Karpas-422 (cell line): ENCODE measurements at regions not wholly inside any gene's neighbourhood (a gene's known extent, or its start where the extent isn't known, plus 50 kb on each side); places are given as distances from the start of the nearest gene placed in this dataset.

Experiments used
- DNase-seq: peaks from one replicate; pipeline ENCODE4 v3.0.0-alpha.2; 2015
- H2AFZ ChIP-seq: fragments of 200-600 bp; sonication (generic); 2 replicates; pipeline ENCODE4 v1.6.1; 2014; ENCODE audit warnings: antibody characterized with exemption, low read length, mixed read lengths
- H3K27ac ChIP-seq: fragments of 200-600 bp; sonication (generic); 2 replicates; pipeline ENCODE4 v1.5.1; 2014; ENCODE audit warnings: mild to moderate bottlenecking, low read length, moderate library complexity
- H3K27me3 ChIP-seq: fragments of 200-600 bp; sonication (generic); 2 replicates; pipeline ENCODE4 v1.6.1; 2014; ENCODE audit warnings: low read length, mixed read lengths
- H3K36me3 ChIP-seq: fragments of 200-600 bp; sonication (generic); 2 replicates; pipeline ENCODE4 v1.6.1; 2014; ENCODE audit warnings: low read length, mixed read lengths; ENCODE audit not compliant: insufficient read depth
- H3K4me1 ChIP-seq: fragments of 200-600 bp; sonication (generic); 2 replicates; pipeline ENCODE4 v1.6.1; 2014; ENCODE audit warnings: mild to moderate bottlenecking, low read length, mixed read lengths
- H3K4me2 ChIP-seq: fragments of 200-600 bp; sonication (generic); 2 replicates; pipeline ENCODE4 v1.6.1; 2014; ENCODE audit warnings: low read length, low read depth, mild to moderate bottlenecking; ENCODE audit not compliant: poor library complexity, severe bottlenecking
- H3K4me3 ChIP-seq: fragments of 200-600 bp; sonication (generic); 2 replicates; pipeline ENCODE4 v1.5.1; 2014; ENCODE audit warnings: mild to moderate bottlenecking, antibody characterized with exemption, low read length, mixed read lengths
- H3K79me2 ChIP-seq: fragments of 200-600 bp; sonication (generic); 2 replicates; pipeline ENCODE4 v1.6.1; 2014; ENCODE audit warnings: mild to moderate bottlenecking, low read length, mixed read lengths
- H3K9ac ChIP-seq: fragments of 200-600 bp; sonication (generic); 2 replicates; pipeline ENCODE4 v1.6.0; 2014; ENCODE audit warnings: low read length
- H3K9me2 ChIP-seq: fragments of 200-600 bp; sonication (generic), shearing (Covaris generic); replicated peaks from 2 replicates; pipeline ENCODE4 v1.6.0; 2014; ENCODE audit warnings: mild to moderate bottlenecking, low read length, moderate library complexity; ENCODE audit not compliant: insufficient read depth
- H3K9me3 ChIP-seq: fragments of 300-700, 200-600 bp; sonication (generic); 2 replicates; pipeline ENCODE4 v1.6.1; 2014; ENCODE audit warnings: low read length, mixed read lengths
- H4K20me1 ChIP-seq: fragments of 200-600 bp; sonication (generic); 2 replicates; pipeline ENCODE4 v1.6.1; 2014; ENCODE audit warnings: mild to moderate bottlenecking, antibody characterized with exemption, low read length, low read depth; ENCODE audit not compliant: insufficient read depth

- H3K27me3 ChIP-seq, result no peaks in the 10 kb centered on the region
- no peak for DNase-seq
- no peak overlapping the region for H3K4me2 ChIP-seq
- no peaks in the 10 kb centered on the region for H3K36me3 ChIP-seq
- no peak overlapping the region for H3K9ac ChIP-seq
- H3K4me3 ChIP-seq, result no peak overlapping the region
- no peaks in the 10 kb centered on the region for H4K20me1 ChIP-seq
- no peaks in the 10 kb centered on the region; the same call in 1 of the 2 replicates for H3K9me2 ChIP-seq
- no peaks in the 10 kb centered on the region for H3K4me1 ChIP-seq
- H3K79me2 ChIP-seq, result no peaks in the 10 kb centered on the region
- no peaks in the 10 kb centered on the region for H3K9me3 ChIP-seq
- no peak overlapping the region for H2AFZ ChIP-seq
- no peak overlapping the region for H3K27ac ChIP-seq
These were observed 333.7 kb upstream of the NBEA start for GRCh38 chr13:34608331-34608730.

DNA sequence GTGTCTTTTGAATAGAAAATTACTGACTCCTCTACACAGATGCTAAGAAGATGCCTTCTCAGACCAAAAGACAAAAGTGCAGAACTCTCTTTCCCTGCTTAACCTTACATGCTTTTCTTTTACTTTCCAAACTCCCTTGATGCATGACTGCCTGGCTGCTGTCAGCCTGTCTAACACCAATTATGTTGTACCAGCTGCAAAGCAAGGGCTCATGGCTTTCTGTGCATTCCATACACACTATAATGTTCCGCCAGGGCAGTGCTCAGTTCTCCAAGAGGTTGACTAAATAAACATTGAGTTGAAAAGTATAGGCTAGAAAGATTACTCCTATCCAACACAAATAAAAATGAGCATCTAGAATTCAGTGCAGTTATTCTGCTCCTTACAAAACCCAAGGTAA is 330.4 kb upstream of the NBEA start:
- H3K27ac ChIP-seq, result no peak overlapping the region
- no peaks in the 10 kb centered on the region for H3K9me3 ChIP-seq
- no peaks in the 10 kb centered on the region for H3K36me3 ChIP-seq
- H3K79me2 ChIP-seq, result no peaks in the 10 kb centered on the region
- no peaks in the 10 kb centered on the region for H3K27me3 ChIP-seq
- H3K9me2 ChIP-seq, result no peaks in the 10 kb centered on the region
- no peak overlapping the region for H3K4me2 ChIP-seq
- no peak overlapping the region for H3K9ac ChIP-seq
- no peak overlapping the region for H2AFZ ChIP-seq
- H4K20me1 ChIP-seq, result no peaks in the 10 kb centered on the region
- no peak overlapping the region for H3K4me3 ChIP-seq
- no peak for DNase-seq
- H3K4me1 ChIP-seq, result no peaks in the 10 kb centered on the region

DNA sequence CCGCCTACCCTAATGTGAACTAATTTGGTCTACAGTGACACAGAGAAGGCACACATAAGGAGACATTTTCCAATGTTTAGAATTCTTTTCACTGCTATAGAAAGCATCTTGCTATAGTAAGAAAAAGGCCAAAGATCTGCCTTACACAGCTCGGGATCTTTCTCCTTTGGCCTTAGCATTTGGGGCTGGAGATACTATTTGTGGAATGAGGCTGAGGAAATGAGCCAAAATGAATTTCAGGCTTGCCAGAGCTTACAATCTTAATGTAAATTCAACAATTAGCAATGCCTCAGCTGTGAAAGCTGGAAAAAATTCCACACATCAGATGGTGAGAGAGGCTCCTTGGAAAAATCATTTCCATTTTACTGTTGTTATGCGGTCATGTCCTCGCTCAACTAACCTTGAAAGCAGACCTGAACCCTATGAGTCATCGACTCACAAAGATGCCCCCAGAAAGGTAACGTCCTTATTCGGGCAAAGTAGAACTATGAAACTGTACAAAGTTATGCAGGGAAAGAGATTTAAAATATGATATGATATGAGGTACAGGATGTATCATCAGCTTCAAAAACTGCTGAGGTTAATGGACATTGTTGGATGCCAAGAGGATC is 324.5 kb upstream of the NBEA start:
- Histone ChIP-seq H3K4me2 (no peak overlapping the region), H3K9me3 (no peaks in the 10 kb centered on the region), H3K9me2 (no peaks in the 10 kb centered on the region), H3K36me3 (no peaks in the 10 kb centered on the region), H3K9ac (no peak overlapping the region), H3K4me3 (no peak overlapping the region), H2AFZ (no peak overlapping the region), H4K20me1 (no peaks in the 10 kb centered on the region), H3K27ac (no peak overlapping the region), H3K27me3 (no peaks in the 10 kb centered on the region), H3K4me1 (no peaks in the 10 kb centered on the region), H3K79me2 (no peaks in the 10 kb centered on the region)
- DNase-seq, result no peak

- Histone ChIP-seq H4K20me1 (no peaks in the 10 kb centered on the region), H3K9ac (no peak overlapping the region), H2AFZ (no peak overlapping the region), H3K4me2 (no peak overlapping the region), H3K9me3 (no peaks in the 10 kb centered on the region), H3K27ac (no peak overlapping the region), H3K27me3 (no peaks in the 10 kb centered on the region), H3K4me1 (no peaks in the 10 kb centered on the region), H3K4me3 (no peak overlapping the region), H3K79me2 (no peaks in the 10 kb centered on the region), H3K36me3 (no peaks in the 10 kb centered on the region), H3K9me2 (no peaks in the 10 kb centered on the region)
- no peak for DNase-seq
These were observed 323.4 kb upstream of the NBEA start for GRCh38 chr13:34618654-34619053.

GRCh38 chr13:34619326-34619725 is 322.7 kb upstream of the NBEA start:
- H3K27me3 ChIP-seq, result no peaks in the 10 kb centered on the region
- H3K9me2 ChIP-seq, result no peaks in the 10 kb centered on the region
- no peak overlapping the region for H3K27ac ChIP-seq
- H3K9me3 ChIP-seq, result no peaks in the 10 kb centered on the region
- H2AFZ ChIP-seq, result no peak overlapping the region
- H3K4me1 ChIP-seq, result no peaks in the 10 kb centered on the region
- H3K9ac ChIP-seq, result no peak overlapping the region
- H4K20me1 ChIP-seq, result no peaks in the 10 kb centered on the region
- H3K4me3 ChIP-seq, result no peak overlapping the region
- no peak overlapping the region for H3K4me2 ChIP-seq
- DNase-seq, result no peak
- H3K36me3 ChIP-seq, result no peaks in the 10 kb centered on the region
- no peaks in the 10 kb centered on the region for H3K79me2 ChIP-seq

DNA sequence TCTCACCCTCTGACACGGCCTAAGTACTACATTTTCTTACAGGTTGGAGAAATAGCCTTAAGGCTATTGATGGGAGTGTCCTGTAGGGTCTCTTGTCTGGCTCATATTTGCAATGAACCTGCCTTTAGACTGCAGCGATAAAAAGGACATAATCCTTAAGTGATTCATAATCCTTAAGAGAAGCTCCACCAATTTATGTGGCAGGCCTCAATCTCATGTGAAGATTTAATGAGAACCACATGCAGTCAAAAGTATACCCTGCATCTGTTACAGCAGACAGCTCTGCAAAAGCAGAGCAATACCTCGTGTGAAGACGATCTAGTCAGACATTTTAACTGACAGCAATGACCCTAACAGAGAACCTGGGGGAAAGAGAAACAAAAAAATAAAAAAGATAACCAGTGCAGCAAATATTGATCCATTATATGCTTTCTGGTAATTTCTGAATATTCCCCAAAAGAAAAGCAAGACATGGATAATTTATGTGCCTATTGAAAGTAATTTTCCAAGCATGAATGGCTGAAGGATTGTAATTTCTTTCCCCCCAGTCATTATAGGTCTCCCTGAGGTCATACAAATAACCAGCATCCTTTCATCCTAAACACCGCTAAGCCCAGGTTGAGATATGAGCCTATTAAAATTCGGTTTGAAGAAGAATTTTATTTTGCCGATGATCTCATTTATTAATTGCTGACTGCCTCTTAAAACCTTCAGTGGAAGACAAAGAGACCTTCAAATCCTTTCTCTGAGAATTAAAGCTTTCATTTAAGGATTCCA is 321.8 kb upstream of the NBEA start:
- H3K4me1 ChIP-seq, result no peaks in the 10 kb centered on the region
- H3K27ac ChIP-seq, result no peak overlapping the region
- H3K9me2 ChIP-seq, result no peaks in the 10 kb centered on the region
- no peak overlapping the region for H3K9ac ChIP-seq
- no peak overlapping the region for H2AFZ ChIP-seq
- no peaks in the 10 kb centered on the region for H3K9me3 ChIP-seq
- no peaks in the 10 kb centered on the region for H3K79me2 ChIP-seq
- no peaks in the 10 kb centered on the region for H3K36me3 ChIP-seq
- no peaks in the 10 kb centered on the region for H3K27me3 ChIP-seq
- H3K4me3 ChIP-seq, result no peak overlapping the region
- DNase-seq, result no peak
- no peak overlapping the region for H3K4me2 ChIP-seq
- H4K20me1 ChIP-seq, result no peaks in the 10 kb centered on the region

GRCh38 chr13:34620862-34621261 is 321.2 kb upstream of the NBEA start:
- no peaks in the 10 kb centered on the region for H3K27me3 ChIP-seq
- H3K9ac ChIP-seq, result no peak overlapping the region
- H3K4me3 ChIP-seq, result no peak overlapping the region
- no peaks in the 10 kb centered on the region for H4K20me1 ChIP-seq
- no peak overlapping the region for H3K27ac ChIP-seq
- H3K4me1 ChIP-seq, result no peaks in the 10 kb centered on the region
- no peaks in the 10 kb centered on the region for H3K9me3 ChIP-seq
- no peak for DNase-seq
- H2AFZ ChIP-seq, result no peak overlapping the region
- H3K9me2 ChIP-seq, result no peaks in the 10 kb centered on the region
- H3K79me2 ChIP-seq, result no peaks in the 10 kb centered on the region
- no peaks in the 10 kb centered on the region for H3K36me3 ChIP-seq
- no peak overlapping the region for H3K4me2 ChIP-seq

GRCh38 chr13:34623331-34623730 is 318.7 kb upstream of the NBEA start:
- Histone ChIP-seq H3K79me2 (no peaks in the 10 kb centered on the region), H3K27ac (no peak overlapping the region), H3K9ac (no peak overlapping the region), H3K9me2 (no peaks in the 10 kb centered on the region), H3K36me3 (no peaks in the 10 kb centered on the region), H2AFZ (no peak overlapping the region), H3K9me3 (no peaks in the 10 kb centered on the region), H3K4me2 (no peak overlapping the region), H3K4me1 (no peaks in the 10 kb centered on the region), H4K20me1 (no peaks in the 10 kb centered on the region), H3K27me3 (no peaks in the 10 kb centered on the region), H3K4me3 (no peak overlapping the region)
- no peak for DNase-seq
